ENCODE measurements at regions not wholly inside any gene's neighbourhood (a gene's known extent, or its start where the extent isn't known, plus 50 kb on each side); places are given as distances from the start of the nearest gene placed in this dataset.

DNA sequence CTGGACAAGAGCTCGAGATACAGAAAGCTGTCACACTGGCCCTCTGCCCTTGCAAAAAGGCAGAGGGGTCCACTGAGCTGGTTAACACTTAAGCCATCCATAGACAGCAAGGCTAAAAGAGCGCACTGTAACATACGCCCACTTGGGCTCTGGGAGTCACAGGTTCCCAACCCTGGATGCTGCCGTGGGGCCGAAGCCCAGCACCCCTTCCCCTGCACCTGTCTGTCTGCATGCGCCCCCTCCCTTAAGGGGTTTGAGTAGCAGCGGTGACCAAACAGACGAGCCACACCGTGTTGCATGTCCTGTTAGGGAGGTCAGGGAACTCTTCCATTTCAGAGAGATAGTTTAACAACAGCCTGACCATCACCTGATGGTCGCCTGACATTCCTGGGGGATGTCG, 138.4 kb upstream of the GALNTL6 start:
- no peak for TF ChIP-seq GATA3 (IDR thresholded peaks at IDR 0.05; ENCODE audit: low read depth, low read length)
- no peak for TF ChIP-seq GATA2 (IDR thresholded peaks at IDR 0.05; ENCODE audit: low read depth, low read length)

Measured in SH-SY5Y (cell line).